H1 (cell line): ENCODE measurements at regions not wholly inside any gene's neighbourhood (a gene's known extent, or its start where the extent isn't known, plus 50 kb on each side); places are given as distances from the start of the nearest gene placed in this dataset.

Experiments
- CTCF ChIA-PET: fragments of 300-600 bp; sonication (Branson Sonifier 250); formaldehyde crosslinking; loops from one replicate; lab custom pipeline; 2021; ENCODE audit not compliant: partially characterized antibody; lab: Charles Lee
- POLR2A ChIA-PET: fragments of 300-600 bp; sonication (Branson Sonifier 250); formaldehyde crosslinking; loops from one replicate; lab custom pipeline; 2021; ENCODE audit warnings: inconsistent platforms; ENCODE audit not compliant: partially characterized antibody; lab: Charles Lee
- DNase-seq, 2 experiments: peaks; one replicate each; pipeline versions ENCODE4 v3.0.0 to v3.0.0-alpha.2; 2010 to 2022; ENCODE audit warnings: low spot score in 2 of 2, low read depth in 1 of 2, mixed read lengths in 1 of 2
- FAIRE-seq: peaks from 2 replicates; lab custom pipeline; 2011; peaks lifted over from hg19 to GRCh38; lab: Jason Lieb, UNC
- H2AFZ ChIP-seq: 2 replicates; pipeline ENCODE4 v1.8.1; 2012; ENCODE audit warnings: low read length, inconsistent platforms
- H2AK5ac ChIP-seq: 2 replicates; pipeline ENCODE4 v1.6.1; 2013; ENCODE audit warnings: low read depth, low read length
- H2BK120ac ChIP-seq: replicated peaks from 2 replicates; pipeline ENCODE3; 2013; ENCODE audit warnings: low read depth, low read length, inconsistent platforms
- H2BK12ac ChIP-seq: 2 replicates; pipeline ENCODE4 v1.6.1; 2013; ENCODE audit warnings: low read depth, low read length
- H2BK15ac ChIP-seq: 2 replicates; pipeline ENCODE4 v1.6.1; 2013; ENCODE audit warnings: low read length
- H2BK20ac ChIP-seq: 2 replicates; pipeline ENCODE4 v1.6.1; 2013; ENCODE audit warnings: low read length
- H2BK5ac ChIP-seq: 2 replicates; pipeline ENCODE4 v1.6.1; 2013; ENCODE audit warnings: low read depth, low read length
- H3K14ac ChIP-seq: 2 replicates; pipeline ENCODE4 v1.6.1; 2013; ENCODE audit warnings: inconsistent platforms; ENCODE audit not compliant: insufficient read length
- H3K18ac ChIP-seq: 2 replicates; pipeline ENCODE4 v1.6.1; 2013; ENCODE audit warnings: low read length; ENCODE audit errors: extremely low read depth
- H3K23ac ChIP-seq: 2 replicates; pipeline ENCODE4 v1.6.1; 2013; ENCODE audit warnings: inconsistent platforms; ENCODE audit not compliant: insufficient read length
- H3K23me2 ChIP-seq: 2 replicates; pipeline ENCODE4 v1.6.1; 2013; ENCODE audit warnings: low read depth, low read length
- H3K27ac ChIP-seq: 2 replicates; pipeline ENCODE4 v1.6.1; 2011; ENCODE audit warnings: low read depth, low read length, inconsistent platforms
- H3K27me3 ChIP-seq, 4 experiments: replicated peaks in 1 of 4; 1 replicate in 1 of 4; 2 replicates in 3 of 4; pipeline versions ENCODE4 v1.6.1 to v1.8.1; 2011 to 2013; ENCODE audit warnings: low read length in 3 of 4, mild to moderate bottlenecking in 3 of 4, inconsistent platforms in 2 of 4, mixed read lengths in 2 of 4, moderate library complexity in 1 of 4; ENCODE audit not compliant: control insufficient read depth in 3 of 4, insufficient read depth in 3 of 4; ENCODE audit errors: extremely low read depth in 1 of 4
- H3K36me3 ChIP-seq, 4 experiments: 2 replicates each; pipeline versions ENCODE4 v1.6.1 to v1.8.1; 2011 to 2013; ENCODE audit warnings: mild to moderate bottlenecking in 4 of 4, low read length in 3 of 4, moderate library complexity in 2 of 4, control low read depth in 1 of 4, inconsistent platforms in 1 of 4; ENCODE audit not compliant: insufficient read depth in 4 of 4, control insufficient read depth in 2 of 4
- H3K4ac ChIP-seq: replicated peaks from 2 replicates; pipeline ENCODE3; 2013; ENCODE audit warnings: low read length, low read depth, mixed read lengths, inconsistent platforms; ENCODE audit not compliant: insufficient read length
- H3K4me1 ChIP-seq, 4 experiments: replicated peaks in 1 of 4; 1 replicate in 1 of 4; 2 replicates in 3 of 4; pipeline versions ENCODE4 v1.6.1 to v1.8.1; 2011 to 2013; ENCODE audit warnings: low read length in 3 of 4, inconsistent platforms in 2 of 4, mixed read lengths in 1 of 4; ENCODE audit not compliant: insufficient read depth in 4 of 4, control insufficient read depth in 3 of 4
- H3K4me2 ChIP-seq, 2 experiments: 2 replicates each; pipeline versions ENCODE4 v1.6.1 to v1.8.1; 2011 to 2013; ENCODE audit warnings: low read depth in 2 of 2, low read length in 2 of 2, control low read depth in 1 of 2, inconsistent platforms in 1 of 2, mild to moderate bottlenecking in 1 of 2; ENCODE audit not compliant: insufficient read depth in 1 of 2
- H3K4me3 ChIP-seq, 4 experiments: fragments of 200-600, 300-600 bp in 1 of 4; sonication (generic), shearing (Covaris generic), sonication (Bioruptor Twin) in 1 of 4; 2 replicates each; pipeline versions ENCODE4 v1.5.1 to v1.8.1; 2011 to 2016; ENCODE audit warnings: low read length in 4 of 4, low read depth in 3 of 4, control low read depth in 2 of 4, inconsistent platforms in 2 of 4, mild to moderate bottlenecking in 2 of 4, mixed read lengths in 1 of 4, moderate library complexity in 1 of 4; ENCODE audit not compliant: insufficient read depth in 2 of 4; ENCODE audit errors: extremely low read depth in 1 of 4
- H3K56ac ChIP-seq: replicated peaks from 2 replicates; pipeline ENCODE3; 2013; ENCODE audit warnings: low read depth, mild to moderate bottlenecking, mixed read lengths, low read length, inconsistent platforms; ENCODE audit not compliant: insufficient read length
- H3K79me1 ChIP-seq: 2 replicates; pipeline ENCODE4 v1.6.1; 2013; ENCODE audit warnings: low read depth, low read length, control low read depth
- H3K79me2 ChIP-seq, 2 experiments: 2 replicates each; pipeline versions ENCODE4 v1.6.1 to v1.8.1; 2012 to 2013; ENCODE audit warnings: low read length in 2 of 2, mild to moderate bottlenecking in 2 of 2, inconsistent platforms in 1 of 2; ENCODE audit not compliant: insufficient read depth in 2 of 2, control insufficient read depth in 1 of 2
- H3K9ac ChIP-seq, 4 experiments: replicated peaks in 1 of 4; 1 replicate in 1 of 4; 2 replicates in 3 of 4; pipeline versions ENCODE4 v1.6.1 to v1.8.1; 2011 to 2013; ENCODE audit warnings: low read depth in 3 of 4, low read length in 3 of 4, control low read depth in 2 of 4, mild to moderate bottlenecking in 2 of 4, moderate library complexity in 2 of 4, inconsistent platforms in 1 of 4; ENCODE audit errors: extremely low read depth in 1 of 4
- H3K9me3 ChIP-seq, 2 experiments: 2 replicates each; pipeline versions ENCODE4 v1.6.1 to v1.8.1; 2012 to 2013; ENCODE audit warnings: mild to moderate bottlenecking in 2 of 2, moderate library complexity in 2 of 2, control low read depth in 1 of 2, inconsistent platforms in 1 of 2, low read depth in 1 of 2, low read length in 1 of 2, mixed read lengths in 1 of 2; ENCODE audit not compliant: insufficient read depth in 2 of 2
- H4K20me1 ChIP-seq, 2 experiments: replicated peaks in 1 of 2; 2 replicates each; pipeline versions ENCODE3 to v1.8.1; 2011 to 2013; ENCODE audit warnings: inconsistent platforms in 2 of 2, low read length in 2 of 2, mild to moderate bottlenecking in 1 of 2; ENCODE audit not compliant: insufficient read depth in 2 of 2, control insufficient read depth in 1 of 2
- H4K5ac ChIP-seq: 2 replicates; pipeline ENCODE4 v1.6.1; 2013; ENCODE audit warnings: low read length, low read depth, mixed read lengths, inconsistent platforms; ENCODE audit not compliant: insufficient read length
- H4K8ac ChIP-seq: 2 replicates; pipeline ENCODE4 v1.8.0; 2013; ENCODE audit warnings: mild to moderate bottlenecking, moderate library complexity, low read length, inconsistent platforms; ENCODE audit not compliant: insufficient read depth; ENCODE audit errors: extremely low read depth
- H4K91ac ChIP-seq: replicated peaks from 2 replicates; pipeline ENCODE3; 2013; ENCODE audit warnings: low read length, mixed read lengths, inconsistent platforms; ENCODE audit not compliant: insufficient read length
- FOSL1 ChIP-seq: IDR thresholded peaks from 2 replicates; pipeline ENCODE4 v1.6.1; 2011; ENCODE audit warnings: mild to moderate bottlenecking, low read depth, low read length, moderate library complexity; ENCODE audit not compliant: insufficient read depth
- POLR2A ChIP-seq, 2 experiments: IDR thresholded peaks; 1 replicate in 1 of 2; 2 replicates in 1 of 2; pipeline ENCODE4 v1.6.1; 2011; ENCODE audit warnings: low read depth in 2 of 2, low read length in 2 of 2, mild to moderate bottlenecking in 2 of 2; ENCODE audit errors: control extremely low read depth in 1 of 2
- RNF2 ChIP-seq: fragments of 200-900, 300-1000 bp; sonication (generic); IDR thresholded peaks from 2 replicates; pipeline ENCODE4 v1.7.1; 2016; ENCODE audit warnings: borderline replicate concordance, low read depth, mild to moderate bottlenecking, antibody characterized with exemption, low read length; ENCODE audit not compliant: poor library complexity, severe bottlenecking; ENCODE audit errors: missing control alignments
- SIRT6 ChIP-seq: IDR thresholded peaks from one replicate; pipeline ENCODE4 v1.7.1; 2012; ENCODE audit warnings: low read length, inconsistent platforms
- WGBS, 2 experiments: shearing (Covaris generic) in 1 of 2; methylation state at CpG; one replicate each; pipeline versions ENCODE4 v1.1.6 to v1.1.7; 2013 to 2015; ENCODE audit warnings: low lambda C conversion rate in 2 of 2, mixed read lengths in 2 of 2, inconsistent platforms in 1 of 2, low coverage in 1 of 2, missing lambda C conversion rate in 1 of 2; ENCODE audit not compliant: insufficient replicate concordance in 2 of 2, insufficient coverage in 1 of 2, insufficient read length in 1 of 2; ENCODE audit errors: extremely low coverage in 1 of 2, missing lambda C conversion rate in 1 of 2; 5-methylcytosine and 5-hydroxymethylcytosine counted together

DNA sequence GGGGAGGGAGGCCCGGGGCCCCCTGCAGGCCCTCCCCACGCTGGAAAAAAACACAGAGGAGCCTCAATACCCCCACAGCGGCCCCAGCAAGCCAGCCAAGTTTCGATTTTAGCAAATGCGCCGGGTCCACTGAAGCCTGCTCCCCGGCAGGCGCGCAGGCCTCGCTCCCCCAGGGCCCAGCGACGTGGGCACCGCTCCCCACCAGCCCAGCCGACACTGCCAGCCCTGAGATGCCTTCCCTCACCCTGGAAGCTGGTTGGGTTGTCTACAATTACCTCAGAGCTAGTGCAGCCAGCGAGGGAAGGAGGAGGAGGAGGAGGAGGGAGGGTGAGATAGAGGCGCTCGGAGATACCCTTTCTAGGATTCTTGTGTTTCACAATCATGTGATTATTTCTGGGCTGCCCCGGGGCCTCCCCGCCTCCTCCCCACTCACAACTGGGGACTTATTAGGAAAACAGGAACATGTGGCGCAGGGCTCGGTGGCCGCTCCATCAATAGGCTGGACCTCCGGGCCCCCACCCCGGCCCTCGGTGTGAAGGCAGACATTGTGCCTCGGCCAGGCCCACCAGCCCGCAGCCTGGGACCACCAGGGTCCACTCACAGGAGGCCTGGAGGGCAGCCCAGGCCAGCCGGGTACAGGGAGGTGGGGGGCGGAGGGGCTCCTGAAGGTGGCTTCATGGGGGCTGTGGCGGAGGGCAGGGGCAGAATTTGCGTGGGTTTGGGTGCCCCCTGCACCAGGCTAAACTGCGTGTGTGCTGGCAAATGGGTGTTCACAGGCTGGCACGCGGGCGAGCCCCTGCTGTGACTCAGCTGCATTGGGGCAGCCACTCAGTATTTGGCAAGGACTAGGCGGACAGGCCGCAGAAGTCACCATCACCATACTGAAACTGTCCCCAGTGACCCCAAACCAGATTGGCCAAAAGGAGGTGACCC lies 109.9 kb downstream of the NCOR2 start:
- peaks cover 18 to 19% of the 10 kb centered on the region in 2 experiments for H4K20me1 ChIP-seq

More for the DNA sequence above, 109.9 kb downstream of the NCOR2 start:
- Histone ChIP-seq H2BK15ac (no peak overlapping the region), H3K79me2 (peaks cover 3 to 14% of the 10 kb centered on the region in 2 experiments; a peak in 3 of 4 replicates), H3K14ac (no peak overlapping the region), H3K23ac (no peak overlapping the region), H2BK5ac (no peak overlapping the region), H4K91ac (no peak overlapping the region), H3K9ac (no peak overlapping the region), H3K23me2 (no peaks in the 10 kb centered on the region), H3K36me3 (peaks cover 5 to 28% (median 19%) of the 10 kb centered on the region in 4 experiments; a peak in 6 of 8 replicates), H3K79me1 (peaks cover 13% of the 10 kb centered on the region), H3K4me2 (no peak overlapping the region), H3K56ac (no peak overlapping the region), H3K4me3 (no peak overlapping the region), H2BK120ac (no peak overlapping the region), H4K8ac (no peak overlapping the region; the same call in 1 of the 2 replicates), H3K27ac (no peak overlapping the region), H2BK20ac (no peak overlapping the region), H2AK5ac (no peak overlapping the region), H3K4ac (no peak overlapping the region), H3K27me3 (no peaks in the 10 kb centered on the region), H3K9me3 (no peaks in the 10 kb centered on the region), H3K4me1 (peaks cover 0 to 8% (median 0%) of the 10 kb centered on the region in 4 experiments; a peak in 2 of 7 replicates), H2AFZ (no peak overlapping the region), H4K5ac (no peak overlapping the region), H3K18ac (no peak overlapping the region; the same call in 1 of the 2 replicates), H2BK12ac (no peak overlapping the region)
- POLR2A ChIA-PET = no interaction called here
- DNase-seq = no peak
- WGBS, 2 experiments = 90% methylated on average over 31 of the region's 37 CpGs; no CpG with 5 or more reads in 1 of the 2 experiments
- CTCF ChIA-PET = no interaction called here
- no peak for FAIRE-seq
- TF ChIP-seq FOSL1 = no peak
- no peak for TF ChIP-seq RNF2
- TF ChIP-seq SIRT6 = no peak
- TF ChIP-seq POLR2A (IDR thresholded peaks at IDR 0.05; ENCODE audit: control extremely low read depth in 1 of 2, low read depth in 2 of 2, low read length in 2 of 2) = no peak
